DMS53 treated with DMSO at 0.1 percent for 48 hours (cell line): ENCODE measurements at regions not wholly inside any gene's neighbourhood (a gene's known extent, or its start where the extent isn't known, plus 50 kb on each side); places are given as distances from the start of the nearest gene placed in this dataset.

Experiments
- DNase-seq: peaks from one replicate; lab custom pipeline; 2025; ENCODE audit not compliant: unreplicated experiment; lab: John Stamatoyannopoulos, UW

DNA sequence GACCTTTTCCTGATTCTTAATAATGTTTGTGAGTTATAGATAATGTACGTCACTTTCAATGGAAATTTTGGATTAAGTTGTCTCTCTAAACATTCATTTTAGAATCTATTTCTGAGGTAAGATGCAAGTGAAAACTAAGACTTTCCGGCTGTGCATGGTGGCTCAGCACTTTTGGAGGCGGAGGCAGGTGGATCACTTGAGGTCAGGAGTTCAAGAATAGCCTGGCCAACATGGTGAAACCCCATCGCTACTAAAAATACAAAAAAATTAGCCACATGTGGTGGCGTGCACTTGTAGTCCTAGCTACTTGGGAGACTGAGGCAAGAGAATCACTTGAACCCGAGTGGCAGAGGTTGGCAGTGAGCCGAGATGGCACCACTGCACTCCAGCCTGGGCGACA, 524.6 kb upstream of the SLIT2 start:
- no peak for DNase-seq

DNA sequence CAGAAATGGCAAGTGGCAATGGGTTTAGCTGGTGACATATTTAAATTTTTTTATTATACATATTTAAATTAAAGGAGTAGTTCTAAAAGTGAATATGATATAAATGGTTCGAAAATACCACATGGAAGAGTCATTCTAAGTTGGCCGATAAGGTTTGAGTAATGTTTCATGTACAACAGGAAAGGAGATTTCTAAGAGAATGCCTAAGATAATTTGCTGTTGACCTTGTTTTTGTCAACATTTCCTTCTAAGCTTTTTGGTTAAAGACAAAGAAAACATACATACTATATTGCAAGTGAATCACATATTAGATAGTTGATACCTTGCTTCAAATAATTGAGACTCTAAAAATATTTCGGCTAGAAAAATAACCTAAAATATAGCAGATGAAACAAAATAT, 526.6 kb upstream of the SLIT2 start:
- DNase-seq: no peak

DNA sequence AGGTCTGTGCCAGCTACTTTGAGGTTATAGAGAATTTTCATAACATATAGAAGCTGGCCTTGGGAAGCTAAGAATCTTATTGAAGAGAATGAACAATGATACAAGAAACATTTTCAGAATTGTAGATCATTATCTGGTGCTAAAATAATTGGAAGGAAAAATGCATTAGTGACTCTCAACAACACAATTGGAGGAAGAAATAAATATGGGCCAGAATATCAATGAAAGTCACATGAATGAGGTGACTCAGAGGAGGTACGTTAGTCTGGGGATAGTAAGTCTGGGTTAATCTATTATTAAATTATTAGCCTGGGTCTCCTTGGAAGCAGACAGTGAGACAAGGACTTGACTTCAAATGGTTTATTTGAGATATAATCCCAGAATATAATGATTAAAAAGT, 529.3 kb upstream of the SLIT2 start:
- no peak for DNase-seq

DNA sequence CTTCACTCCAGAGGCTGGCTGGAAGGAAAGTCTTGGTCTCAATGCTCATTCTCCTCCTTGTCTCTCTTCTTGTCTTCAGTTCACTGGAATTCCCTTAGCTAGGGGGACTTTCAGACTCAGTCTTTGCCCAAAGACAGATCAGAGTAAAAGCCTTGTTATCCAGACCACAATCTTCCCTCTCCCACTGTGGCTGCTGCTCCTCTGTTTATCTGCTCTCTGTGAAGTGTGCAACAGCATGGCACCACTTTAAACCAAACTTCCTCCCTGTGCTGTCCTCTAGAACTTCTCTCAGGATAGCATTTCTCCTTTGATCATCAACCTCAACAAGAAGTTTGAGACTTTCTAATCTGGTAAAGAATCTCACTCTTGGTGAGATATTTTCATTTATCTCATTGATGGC, 530.1 kb upstream of the SLIT2 start:
- DNase-seq: no peak

DNA sequence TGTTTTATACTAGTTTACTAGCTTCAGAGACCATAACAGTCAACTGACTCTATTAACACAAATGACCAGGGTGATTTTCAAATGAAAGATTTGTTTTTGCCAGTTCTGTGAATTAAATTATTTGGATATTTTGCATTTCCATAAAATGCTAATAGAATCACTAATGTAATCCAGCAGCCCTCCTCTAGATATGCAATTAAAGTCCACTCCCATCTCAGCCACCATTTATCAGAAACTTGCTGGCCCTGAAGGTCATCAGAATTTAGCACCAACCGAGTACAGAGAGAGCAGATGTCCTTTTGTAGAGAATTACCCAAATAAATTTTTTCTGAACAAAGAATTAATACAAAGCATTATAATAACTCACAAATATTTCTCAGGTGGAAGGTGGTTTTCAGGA, 531.1 kb upstream of the SLIT2 start:
- no peak for DNase-seq

DNA sequence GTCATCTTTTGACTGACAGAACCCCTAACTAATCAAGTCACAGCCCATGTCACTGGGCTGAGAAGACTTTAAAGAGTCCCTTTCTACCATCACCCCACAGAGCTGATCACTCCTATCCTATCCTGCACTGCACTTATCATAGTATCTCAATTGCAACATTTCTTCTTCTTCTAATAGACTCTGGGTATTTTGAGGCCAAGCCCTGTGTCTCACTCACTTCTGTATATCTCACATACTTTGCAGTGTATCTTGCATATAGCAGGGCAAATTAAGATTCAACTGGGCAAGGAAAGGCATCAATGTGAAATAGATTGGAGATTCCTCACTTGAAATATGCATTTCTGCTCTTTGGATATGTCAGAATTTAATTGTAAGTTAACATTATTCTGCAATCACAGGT, 531.5 kb upstream of the SLIT2 start:
- DNase-seq: no peak

DNA sequence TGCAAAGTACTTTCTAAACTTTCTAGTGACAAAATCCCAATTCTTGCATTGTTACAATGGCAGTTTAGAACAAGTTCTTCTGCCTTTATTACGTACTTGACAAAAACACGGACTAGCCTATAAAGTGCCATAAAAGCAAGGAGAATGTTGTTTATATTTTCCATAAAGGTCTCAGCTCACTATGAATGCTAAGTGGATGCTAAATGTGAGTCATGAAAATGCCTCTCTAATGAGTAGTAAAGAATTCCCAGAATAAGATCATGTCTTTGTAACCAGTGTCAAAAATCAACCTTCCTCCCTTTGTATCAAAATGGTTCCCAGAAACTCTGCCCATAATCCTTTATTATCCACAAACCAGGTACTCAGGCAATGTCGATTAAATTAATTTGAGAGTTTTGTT, 539.8 kb upstream of the SLIT2 start:
- DNase-seq: no peak

DNA sequence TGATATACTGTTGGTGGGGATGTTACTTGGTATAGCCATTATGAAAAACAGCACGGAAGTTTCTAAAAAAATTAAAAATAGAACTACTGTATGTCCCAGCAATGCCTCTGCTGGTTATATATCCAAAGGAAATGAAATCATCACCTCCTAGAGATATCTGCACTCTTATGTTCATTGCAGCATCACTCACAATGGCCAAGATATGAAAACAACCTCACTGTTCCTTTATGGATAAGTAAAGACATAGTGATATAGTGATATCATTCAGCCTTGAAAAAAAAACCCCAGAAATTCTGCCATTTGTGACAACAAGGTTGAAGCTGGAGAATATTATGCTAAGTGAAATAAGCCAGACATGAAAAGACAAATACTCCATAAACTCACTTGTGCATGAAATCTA, 543.8 kb upstream of the SLIT2 start:
- DNase-seq: peak; percentile 95

DNA sequence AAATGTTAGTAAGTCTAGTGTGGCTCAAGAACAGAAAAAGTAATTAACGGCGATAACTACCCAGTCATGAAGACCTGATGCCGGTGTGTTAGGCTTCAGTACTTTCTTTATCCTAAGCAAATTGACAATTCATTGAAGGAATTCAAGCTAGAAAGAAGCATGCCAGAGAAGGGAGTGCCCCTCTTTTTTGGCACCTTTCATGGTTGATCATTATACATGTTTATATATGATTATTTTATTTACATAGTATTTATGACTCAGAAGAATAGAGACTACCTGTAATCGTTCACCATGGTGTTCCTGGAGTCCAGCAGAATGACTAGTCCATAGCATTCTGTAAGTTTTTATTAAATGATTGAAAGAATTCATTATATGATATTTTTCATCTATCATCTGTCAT, 548.3 kb upstream of the SLIT2 start:
- no peak for DNase-seq

DNA sequence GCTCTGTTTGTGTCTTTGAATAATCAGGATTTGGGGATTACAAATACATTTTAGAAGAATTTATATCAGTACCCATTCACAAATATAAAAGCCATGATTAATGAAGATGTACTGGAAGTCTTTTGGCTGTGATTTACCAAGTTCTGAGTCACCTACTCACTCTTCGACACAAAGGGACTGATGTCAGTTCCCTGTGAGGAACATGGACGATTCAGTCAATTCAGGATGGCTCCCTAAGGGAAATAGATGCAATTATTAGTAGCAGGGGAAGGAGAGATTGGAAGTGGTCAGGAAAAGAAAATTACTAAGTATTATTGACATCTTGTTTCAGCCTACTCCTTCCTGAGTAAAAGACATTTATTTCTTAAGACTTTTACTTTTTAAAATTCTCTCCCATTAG, 550.7 kb upstream of the SLIT2 start:
- DNase-seq: no peak

DNA sequence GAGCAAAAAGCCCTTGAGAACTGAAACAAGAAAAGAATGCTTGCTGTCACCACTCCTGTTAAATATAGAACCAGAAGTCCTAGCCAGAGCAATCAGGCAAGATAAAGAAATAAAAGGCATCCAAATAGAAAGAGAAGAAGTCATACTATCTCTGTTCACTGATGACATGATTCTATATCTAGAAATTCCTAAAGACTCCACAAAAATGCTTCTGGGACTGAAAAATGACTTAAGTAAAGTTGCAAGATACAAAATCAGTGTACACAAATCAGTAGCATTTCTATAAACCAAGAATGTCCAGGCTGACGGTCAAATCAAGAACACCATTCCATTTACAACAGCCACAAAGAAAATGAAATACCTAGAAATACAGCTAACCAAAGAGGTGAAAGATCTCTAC, 552.7 kb upstream of the SLIT2 start:
- no peak for DNase-seq

DNA sequence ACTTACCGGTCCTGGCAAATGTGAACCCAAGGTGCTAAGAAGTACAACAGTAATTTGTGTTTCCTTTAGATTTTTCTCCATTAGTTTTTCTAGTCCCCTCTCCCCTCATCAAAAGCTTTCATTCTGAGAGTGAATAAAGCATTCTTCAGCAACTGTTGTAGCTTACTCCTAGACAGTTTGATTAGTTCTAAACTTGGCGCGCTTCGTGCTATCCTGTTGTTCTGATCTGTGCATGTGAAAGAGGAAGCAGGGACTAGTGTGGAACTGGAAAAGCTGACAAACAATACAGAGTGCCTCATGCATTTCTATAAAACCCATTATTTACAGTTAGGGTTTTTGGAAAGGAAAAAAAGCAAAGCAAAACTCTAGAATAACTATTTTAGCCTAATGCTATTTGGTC, 556.9 kb upstream of the SLIT2 start:
- DNase-seq: no peak

DNA sequence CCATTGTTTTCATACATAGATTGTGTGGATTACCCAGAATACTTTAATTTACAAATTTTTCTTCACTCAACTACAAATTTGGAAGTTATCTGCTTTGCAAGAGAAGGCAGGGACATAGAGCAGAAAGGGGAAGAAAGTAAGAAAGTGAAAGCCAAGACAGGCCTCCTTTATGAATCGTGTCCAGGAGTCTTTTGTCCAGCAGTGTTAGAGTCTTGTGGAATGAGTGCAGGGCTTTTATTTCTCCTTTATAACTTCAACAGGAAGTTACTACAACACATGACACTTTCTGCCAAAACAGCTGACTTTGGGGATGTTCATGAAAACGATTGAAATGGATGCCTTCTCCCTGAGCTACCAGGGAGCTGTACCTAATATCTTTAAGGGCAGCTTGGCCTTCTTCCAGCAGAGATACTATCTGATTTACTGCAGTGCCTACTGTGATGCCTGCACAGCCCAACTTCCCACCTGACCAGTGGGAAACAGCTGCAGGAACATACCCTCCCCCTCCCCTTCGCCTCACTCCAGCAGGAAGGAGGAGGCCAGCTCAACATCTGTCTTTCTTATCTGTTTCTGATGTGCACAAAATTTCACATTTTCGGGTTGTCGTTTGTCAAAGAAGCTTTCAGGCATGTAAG, 557.7 kb upstream of the SLIT2 start:
- DNase-seq: no peak

DNA sequence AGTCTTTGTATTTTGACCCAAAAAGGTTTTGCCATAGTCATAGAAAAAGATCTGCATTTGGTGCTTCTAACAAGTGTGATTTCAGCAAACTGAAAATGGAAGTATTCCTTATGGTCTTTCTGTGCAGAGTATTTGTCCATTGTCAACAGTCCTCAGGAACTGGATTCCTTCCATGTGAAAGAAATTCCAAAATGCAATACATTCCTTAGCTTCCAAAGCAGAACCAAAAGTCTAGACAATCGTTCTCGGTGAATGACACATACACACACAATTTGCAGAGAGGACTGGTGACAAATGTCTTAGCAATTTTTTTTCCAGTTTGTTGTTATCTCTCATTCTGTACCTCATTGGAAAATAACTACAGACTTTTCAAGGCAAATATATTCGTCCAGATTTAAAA, 562.2 kb upstream of the SLIT2 start:
- no peak for DNase-seq

DNA sequence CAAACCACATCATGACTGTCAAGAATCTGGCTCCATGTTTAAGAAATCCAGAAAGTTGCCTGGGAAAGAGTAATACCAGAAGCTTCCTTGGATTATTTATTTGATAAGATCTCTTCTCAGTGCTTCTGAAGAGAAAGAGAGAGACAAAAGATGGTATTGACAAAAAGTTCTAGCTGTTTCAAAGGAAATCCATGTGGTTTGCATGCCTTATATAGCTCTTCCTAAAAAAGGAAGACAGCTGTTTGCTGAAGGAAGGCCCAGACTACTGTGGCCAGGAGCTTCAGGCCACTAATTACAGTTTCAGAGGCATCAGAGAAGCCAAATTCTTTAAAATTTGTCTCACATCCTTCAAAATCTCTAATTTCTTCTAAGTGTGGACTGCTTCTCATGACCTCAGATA, 565.2 kb upstream of the SLIT2 start:
- no peak for DNase-seq

DNA sequence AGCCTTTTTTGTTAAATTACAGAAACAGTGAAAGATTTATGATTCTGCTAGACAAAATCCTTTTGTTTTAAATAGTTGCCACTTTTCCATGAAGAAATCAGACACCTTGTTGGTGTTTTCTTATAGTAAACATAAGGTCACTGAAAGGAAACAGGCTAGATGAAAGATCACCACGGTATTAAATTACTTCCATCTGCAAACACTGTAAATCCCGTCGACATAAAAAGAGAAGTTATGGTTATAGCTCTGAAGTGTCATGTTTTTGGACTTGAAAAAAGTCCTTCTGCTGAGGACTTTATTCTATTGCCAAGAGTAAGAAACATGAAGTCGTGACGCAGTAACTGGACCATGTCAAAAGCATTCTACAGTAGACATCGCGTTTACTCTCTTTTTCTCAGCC, 567.6 kb upstream of the SLIT2 start:
- peak; percentile 82 for DNase-seq

DNA sequence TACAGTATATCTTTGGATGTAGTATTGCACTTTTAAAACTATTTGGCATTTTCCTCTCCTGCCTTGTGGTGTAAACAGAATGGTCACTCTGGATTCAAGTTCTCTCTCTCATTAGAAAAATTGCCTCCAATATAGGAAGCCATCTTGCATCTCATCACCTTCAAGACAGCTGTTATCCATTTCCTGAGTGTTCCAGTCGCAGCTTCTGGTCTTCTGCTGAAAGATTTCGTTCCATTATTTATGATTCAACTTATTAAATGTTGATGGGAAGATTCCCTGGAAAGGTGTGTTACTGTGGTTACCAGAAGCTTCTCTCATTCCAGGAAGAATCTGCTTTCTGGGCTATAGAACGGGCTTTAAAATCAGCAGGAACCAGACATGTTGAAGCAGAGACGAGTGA, 568.3 kb upstream of the SLIT2 start:
- DNase-seq: no peak

DNA sequence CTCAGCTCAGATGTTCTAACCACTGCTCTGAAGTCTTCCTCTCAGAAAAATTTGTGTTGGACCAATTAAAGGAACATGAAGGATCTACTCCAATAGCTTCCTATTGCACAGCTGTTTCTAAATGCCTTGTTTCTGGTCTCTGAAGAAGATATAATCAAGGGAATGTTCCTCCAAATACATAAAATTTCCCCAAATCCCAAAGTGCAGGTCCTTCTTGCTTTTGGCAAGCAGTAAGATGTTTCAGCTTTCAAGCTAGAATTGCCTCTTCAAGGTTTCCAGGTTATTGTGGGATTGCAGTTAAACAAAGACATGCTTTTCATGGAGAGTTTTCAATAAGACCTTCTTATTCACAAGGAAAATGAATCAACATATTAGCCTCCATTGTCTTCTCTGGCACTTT, 574.5 kb upstream of the SLIT2 start:
- DNase-seq: no peak

DNA sequence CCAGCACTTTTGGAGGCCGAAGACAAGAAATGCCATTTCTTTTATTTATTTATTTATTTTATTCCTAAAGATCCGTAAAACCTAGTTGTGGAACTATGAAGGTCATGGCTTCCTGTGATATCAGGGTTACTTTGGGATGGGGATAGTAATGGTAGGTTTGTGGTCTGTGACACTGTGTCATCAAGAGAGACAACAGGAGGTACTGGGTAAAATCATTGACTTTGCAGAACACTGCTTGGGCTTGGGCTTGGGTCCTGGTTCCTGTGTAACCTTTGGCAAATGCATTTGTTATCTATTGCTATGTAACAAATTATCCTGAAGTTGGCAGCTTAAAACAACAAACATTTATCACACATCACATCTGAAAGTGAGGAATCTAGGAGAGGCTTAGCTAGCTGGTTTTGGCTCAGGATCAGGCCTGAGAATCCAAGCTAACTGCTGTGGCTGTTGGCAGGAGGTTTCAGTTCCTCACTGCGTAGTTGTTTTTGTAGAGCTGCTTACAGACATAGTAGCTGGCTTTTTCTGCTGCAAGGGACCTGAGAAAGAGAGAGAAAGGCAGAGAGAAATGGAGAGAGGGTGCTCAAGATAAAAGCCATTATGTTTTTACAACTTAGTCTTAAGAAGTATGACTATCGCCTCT, 576.4 kb upstream of the SLIT2 start:
- DNase-seq: no peak

DNA sequence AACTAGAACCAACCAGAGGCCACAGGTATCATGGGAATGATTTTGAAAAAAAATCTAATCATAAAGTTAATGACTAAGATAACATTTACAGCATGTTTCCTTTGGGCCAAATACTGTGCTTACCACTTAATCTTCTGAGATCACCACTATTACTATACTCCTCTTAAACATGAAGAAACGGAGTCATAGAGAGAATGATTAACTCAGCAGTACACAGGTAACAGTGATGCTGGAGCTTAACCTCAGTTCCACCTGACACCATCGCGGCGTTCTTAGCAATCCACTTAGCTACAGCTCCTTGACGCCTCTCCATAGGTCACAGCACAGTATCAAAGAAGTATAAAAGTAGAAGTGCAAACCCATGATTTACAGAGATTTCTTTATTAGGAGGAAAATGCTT, 592.6 kb upstream of the SLIT2 start:
- no peak for DNase-seq

DNA sequence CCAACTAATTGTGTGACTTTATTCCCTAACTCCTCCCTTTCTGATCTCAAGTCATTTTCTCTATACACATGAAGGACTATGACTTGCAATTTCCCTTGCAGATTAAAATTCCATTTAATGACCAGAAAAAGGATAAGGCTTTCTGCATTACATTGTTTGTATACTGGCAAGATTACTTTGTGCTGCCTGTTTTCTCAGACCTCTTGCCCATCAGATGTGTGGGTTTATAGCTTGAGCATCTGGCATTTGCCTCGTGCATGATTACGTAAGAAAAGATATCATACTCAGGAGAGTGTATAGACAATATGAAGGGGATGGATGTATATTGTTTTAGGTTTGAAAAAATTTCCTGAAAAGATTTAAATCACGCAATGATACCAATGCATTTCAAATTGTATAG, 593.8 kb upstream of the SLIT2 start:
- no peak for DNase-seq

DNA sequence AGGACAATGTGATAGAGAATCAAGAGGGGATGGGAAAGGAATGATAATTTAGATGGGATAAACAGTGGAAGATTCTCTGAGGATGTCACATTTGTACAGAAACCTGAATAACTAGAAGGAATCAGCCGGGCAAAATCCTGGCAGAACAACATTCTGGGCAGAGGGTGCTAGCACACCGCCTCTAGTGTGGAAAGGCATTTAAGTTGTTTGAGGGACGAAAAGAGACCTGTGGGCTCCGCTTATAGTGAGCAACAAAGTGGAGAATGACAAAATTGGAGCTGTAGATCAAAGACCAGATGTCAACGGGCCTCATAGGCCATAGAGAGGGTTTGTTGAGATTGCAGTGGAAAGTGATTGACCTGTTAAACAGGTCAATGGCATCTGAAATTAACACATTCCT, 596.0 kb upstream of the SLIT2 start:
- DNase-seq: no peak
